Osteoblast (primary cell): ENCODE measurements at regions not wholly inside any gene's neighbourhood (a gene's known extent, or its start where the extent isn't known, plus 50 kb on each side); places are given as distances from the start of the nearest gene placed in this dataset.

Source experiments
- DNase-seq: peaks from one replicate; pipeline ENCODE4 v3.0.0; 2011; ENCODE audit warnings: low spot score, mixed read lengths; ENCODE audit not compliant: insufficient read length; ENCODE audit errors: missing footprints
- H2AFZ ChIP-seq: 2 replicates; pipeline ENCODE4 v1.6.0; 2011; ENCODE audit warnings: mild to moderate bottlenecking, low read length
- H3K27ac ChIP-seq: 2 replicates; pipeline ENCODE4 v1.5.1; 2011; ENCODE audit warnings: mild to moderate bottlenecking, low read depth, low read length, moderate library complexity
- H3K27me3 ChIP-seq: 2 replicates; pipeline ENCODE4 v1.6.0; 2012; ENCODE audit warnings: mild to moderate bottlenecking, control low read depth, inconsistent platforms, low read length, moderate library complexity; ENCODE audit not compliant: insufficient read depth
- H3K36me3 ChIP-seq: 2 replicates; pipeline ENCODE4 v1.5.1; 2011; ENCODE audit warnings: mild to moderate bottlenecking, low read length, control low read depth, moderate library complexity; ENCODE audit not compliant: insufficient read depth
- H3K4me1 ChIP-seq: 2 replicates; pipeline ENCODE4 v1.5.1; 2011; ENCODE audit warnings: mild to moderate bottlenecking, low read length, control low read depth, moderate library complexity; ENCODE audit not compliant: insufficient read depth
- H3K4me2 ChIP-seq: 2 replicates; pipeline ENCODE4 v1.6.0; 2011; ENCODE audit warnings: mild to moderate bottlenecking, low read length; ENCODE audit not compliant: insufficient read depth
- H3K4me3 ChIP-seq: fragments of 200-600 bp; sonication (generic); 3 replicates; pipeline ENCODE4 v1.5.1; 2012; ENCODE audit warnings: mild to moderate bottlenecking, low read length, inconsistent platforms; ENCODE audit not compliant: insufficient read depth
- H3K79me2 ChIP-seq: 2 replicates; pipeline ENCODE4 v1.6.0; 2012; ENCODE audit warnings: mild to moderate bottlenecking, low read length, control low read depth, inconsistent platforms; ENCODE audit not compliant: insufficient read depth
- H3K9me3 ChIP-seq: 2 replicates; pipeline ENCODE4 v1.5.1; 2011; ENCODE audit warnings: low read depth, low read length, control low read depth
- H4K20me1 ChIP-seq: 2 replicates; pipeline ENCODE4 v1.6.0; 2012; ENCODE audit warnings: mild to moderate bottlenecking, low read length, control low read depth; ENCODE audit not compliant: insufficient read depth
- CTCF ChIP-seq: IDR thresholded peaks from 2 replicates; pipeline ENCODE4 v1.5.1; 2011; ENCODE audit warnings: mild to moderate bottlenecking, low read depth, low read length, moderate library complexity; ENCODE audit errors: extremely low read depth

- Histone ChIP-seq H3K36me3 (no peaks in the 10 kb centered on the region), H3K27ac (no peak overlapping the region), H4K20me1 (no peaks in the 10 kb centered on the region), H3K79me2 (no peaks in the 10 kb centered on the region), H3K4me1 (no peaks in the 10 kb centered on the region), H3K4me3 (no peak overlapping the region), H3K9me3 (no peaks in the 10 kb centered on the region), H2AFZ (no peak overlapping the region), H3K4me2 (no peak overlapping the region), H3K27me3 (no peaks in the 10 kb centered on the region)
- no peak for TF ChIP-seq CTCF
- no peak for DNase-seq
Measured at GRCh38 chr7:8382004-8382730, 51.2 kb upstream of the NXPH1 start.
